ENCODE measurements at regions not wholly inside any gene's neighbourhood (a gene's known extent, or its start where the extent isn't known, plus 50 kb on each side); places are given as distances from the start of the nearest gene placed in this dataset.

GRCh38 chr18:79596446-79597175 lies 83.0 kb upstream of the CTDP1 start:
- no peak for TF ChIP-seq POLR2A (IDR thresholded peaks at IDR 0.05)
- TF ChIP-seq EP300 (IDR thresholded peaks at IDR 0.05) = no peak
- TF ChIP-seq CTCF (IDR thresholded peaks at IDR 0.05) = no peak
- no peak for TF ChIP-seq POLR2AphosphoS5 (IDR thresholded peaks at IDR 0.05)
- peaks cover 29% of the 10 kb centered on the region for H3K27me3 ChIP-seq

GRCh38 chr18:79597176-79597830 lies 82.3 kb upstream of the CTDP1 start:
- 92% methylated on average over 11 of the region's 21 CpGs for WGBS
- no peak for TF ChIP-seq POLR2AphosphoS5 (IDR thresholded peaks at IDR 0.05)
- no peak for TF ChIP-seq CTCF (IDR thresholded peaks at IDR 0.05)
- no peak for TF ChIP-seq EP300 (IDR thresholded peaks at IDR 0.05)
- TF ChIP-seq POLR2A (IDR thresholded peaks at IDR 0.05) = no peak
- Histone ChIP-seq H3K27me3 (peaks cover 29% of the 10 kb centered on the region), H3K36me3 (no peaks in the 10 kb centered on the region), H3K4me3 (no peak overlapping the region), H3K4me1 (peaks cover 5% of the 10 kb centered on the region), H3K27ac (no peak overlapping the region), H3K9me3 (peaks cover 4% of the 10 kb centered on the region)
- peak in 1 of 2 donors; percentile 36 for DNase-seq (ENCODE audit: low spot score in 2 of 2)

More at GRCh38 chr18:79596446-79597175, 83.0 kb upstream of the CTDP1 start:
- Histone ChIP-seq H3K9me3 (peaks cover 4% of the 10 kb centered on the region), H3K4me3 (no peak overlapping the region), H3K36me3 (no peaks in the 10 kb centered on the region), H3K4me1 (peaks cover 5% of the 10 kb centered on the region), H3K27ac (no peak overlapping the region)
- 69% methylated on average over 26 of the region's 27 CpGs for WGBS
- peak in 1 of 2 donors; percentile 47 for DNase-seq (ENCODE audit: low spot score in 2 of 2)

- Histone ChIP-seq H3K27ac (no peak overlapping the region), H3K4me1 (peaks cover 8% of the 10 kb centered on the region), H3K4me3 (no peak overlapping the region), H3K36me3 (no peaks in the 10 kb centered on the region), H3K9me3 (peaks cover under 1% of the 10 kb centered on the region), H3K27me3 (peaks cover 29% of the 10 kb centered on the region)
- TF ChIP-seq POLR2AphosphoS5 (IDR thresholded peaks at IDR 0.05) = no peak
- 83% methylated on average over 25 of the region's 38 CpGs for WGBS
- peak in 1 of 2 donors; percentile 52 for DNase-seq (ENCODE audit: low spot score in 2 of 2)
Measured at GRCh38 chr18:79597831-79598632, 81.6 kb upstream of the CTDP1 start.

- Histone ChIP-seq H3K36me3 (no peaks in the 10 kb centered on the region), H3K27me3 (peaks cover 34% of the 10 kb centered on the region), H3K9me3 (no peaks in the 10 kb centered on the region), H3K4me3 (no peak overlapping the region), H3K27ac (no peak overlapping the region), H3K4me1 (peaks cover 8% of the 10 kb centered on the region)
- WGBS = 80% methylated on average over 19 of the region's 20 CpGs
- DNase-seq (ENCODE audit: low spot score in 2 of 2) = no peak
- no peak for TF ChIP-seq POLR2A (IDR thresholded peaks at IDR 0.05)
- no peak for TF ChIP-seq POLR2AphosphoS5 (IDR thresholded peaks at IDR 0.05)
- no peak for TF ChIP-seq EP300 (IDR thresholded peaks at IDR 0.05)
- no peak for TF ChIP-seq CTCF (IDR thresholded peaks at IDR 0.05)
Measured at GRCh38 chr18:79598633-79599175, 80.9 kb upstream of the CTDP1 start.

- 44% methylated on average over 13 of the region's 19 CpGs for WGBS
- peaks cover 34% of the 10 kb centered on the region for H3K27me3 ChIP-seq
Measured at GRCh38 chr18:79599441-79599931, 80.1 kb upstream of the CTDP1 start.

More at GRCh38 chr18:79599441-79599931, 80.1 kb upstream of the CTDP1 start:
- H3K36me3 ChIP-seq = no peaks in the 10 kb centered on the region
- no peak overlapping the region for H3K27ac ChIP-seq
- peaks cover 8% of the 10 kb centered on the region for H3K4me1 ChIP-seq
- no peak overlapping the region for H3K4me3 ChIP-seq
- no peaks in the 10 kb centered on the region for H3K9me3 ChIP-seq
- DNase-seq (ENCODE audit: low spot score in 2 of 2) = peak in 1 of 2 donors; percentile 47
- TF ChIP-seq CTCF (IDR thresholded peaks at IDR 0.05) = no peak
- no peak for TF ChIP-seq POLR2A (IDR thresholded peaks at IDR 0.05)
- no peak for TF ChIP-seq POLR2AphosphoS5 (IDR thresholded peaks at IDR 0.05)
- no peak for TF ChIP-seq EP300 (IDR thresholded peaks at IDR 0.05)

All from suprapubic skin (tissue), 4 donors.